SK-N-SH treated with all-trans-retinoic acid at 6 μM for 48 hours (cell line): ENCODE measurements at regions not wholly inside any gene's neighbourhood (a gene's known extent, or its start where the extent isn't known, plus 50 kb on each side); places are given as distances from the start of the nearest gene placed in this dataset.

ENCODE experiments used
- ATAC-seq: fragments of 200-7000 bp; cut with Tn5 transposase; 3 replicates; pipeline ENCODE4 v1.9.1; 2020; ENCODE audit warnings: mild to moderate bottlenecking, moderate library complexity
- ARNTL ChIP-seq: fragments of 450-650 bp; formaldehyde crosslinking; IDR thresholded peaks from 2 replicates; pipeline ENCODE4 v1.5.0; 2020; ENCODE audit warnings: low read depth, mild to moderate bottlenecking, moderate library complexity, borderline replicate concordance
- BACH2 ChIP-seq: fragments of 250-450 bp; sonication (Bioruptor Pico); IDR thresholded peaks from 2 replicates; pipeline ENCODE4 v1.9.0; 2021; ENCODE audit warnings: mild to moderate bottlenecking, borderline replicate concordance
- CREB5 ChIP-seq: fragments of 250-450 bp; sonication (Bioruptor Pico); IDR thresholded peaks from 2 replicates; pipeline ENCODE4 v1.5.1; 2020; ENCODE audit warnings: low read depth, mild to moderate bottlenecking, moderate library complexity
- CSDC2 ChIP-seq: fragments of 250-450 bp; sonication (Bioruptor Pico); IDR thresholded peaks from 2 replicates; pipeline ENCODE4 v1.5.0; 2020; ENCODE audit warnings: mild to moderate bottlenecking, moderate library complexity
- CSRNP3 ChIP-seq: fragments of 250-450 bp; sonication (Bioruptor Pico); IDR thresholded peaks from 2 replicates; pipeline ENCODE4 v1.5.1; 2021; ENCODE audit warnings: mild to moderate bottlenecking, moderate library complexity
- GLIS3 ChIP-seq: fragments of 250-450 bp; sonication (Bioruptor Pico); IDR thresholded peaks from 2 replicates; pipeline ENCODE4 v1.5.0; 2020; ENCODE audit warnings: mild to moderate bottlenecking, moderate library complexity
- ISL1 ChIP-seq: fragments of 250-450 bp; sonication (Bioruptor Pico); IDR thresholded peaks from 2 replicates; pipeline ENCODE4 v2.1.2; 2022; ENCODE audit warnings: mild to moderate bottlenecking, moderate library complexity
- POU6F1 ChIP-seq: fragments of 250-450 bp; sonication (Bioruptor Pico); IDR thresholded peaks from 2 replicates; pipeline ENCODE4 v1.8.0; 2021; ENCODE audit warnings: low read depth, mild to moderate bottlenecking, moderate library complexity, borderline replicate concordance
- PPARA ChIP-seq: fragments of 250-450 bp; sonication (Bioruptor Pico); IDR thresholded peaks from 2 replicates; pipeline ENCODE4 v1.5.0; 2020; ENCODE audit warnings: mild to moderate bottlenecking, borderline replicate concordance
- RARB ChIP-seq: fragments of 250-450 bp; sonication (Bioruptor Pico); IDR thresholded peaks from 2 replicates; pipeline ENCODE4 v1.8.0; 2021; ENCODE audit warnings: mild to moderate bottlenecking, moderate library complexity
- TCF4 ChIP-seq: fragments of 250-450 bp; sonication (Bioruptor Pico); IDR thresholded peaks from 2 replicates; pipeline ENCODE4 v1.8.0; 2021; ENCODE audit warnings: mild to moderate bottlenecking, moderate library complexity, borderline replicate concordance
- TOX ChIP-seq: fragments of 250-450 bp; sonication (Bioruptor Pico); IDR thresholded peaks from 2 replicates; pipeline ENCODE4 v1.8.0; 2021; ENCODE audit warnings: mild to moderate bottlenecking, moderate library complexity, borderline replicate concordance
- TSHZ2 ChIP-seq: fragments of 250-450 bp; sonication (Bioruptor Pico); IDR thresholded peaks from 2 replicates; pipeline ENCODE4 v1.5.0; 2020; ENCODE audit warnings: mild to moderate bottlenecking, moderate library complexity
- ZC3H10 ChIP-seq: fragments of 250-450 bp; sonication (Bioruptor Pico); IDR thresholded peaks from 2 replicates; pipeline ENCODE4 v1.5.1; 2021; ENCODE audit warnings: mild to moderate bottlenecking, moderate library complexity
- ZFP30 ChIP-seq: fragments of 450-650 bp; formaldehyde crosslinking; IDR thresholded peaks from 2 replicates; pipeline ENCODE4 v1.5.0; 2022; ENCODE audit warnings: mild to moderate bottlenecking, moderate library complexity
- ZNF565 ChIP-seq: fragments of 450-650 bp; formaldehyde crosslinking; conservative IDR thresholded peaks from 2 replicates; pipeline ENCODE4 v1.5.0; 2020; ENCODE audit warnings: low read depth, mild to moderate bottlenecking, moderate library complexity
- ZNF70 ChIP-seq: fragments of 450-650 bp; formaldehyde crosslinking; IDR thresholded peaks from 2 replicates; pipeline ENCODE4 v1.5.0; 2020; ENCODE audit warnings: mild to moderate bottlenecking, moderate library complexity

- TF ChIP-seq GLIS3 (CRISPR knock-in tag) (no peak), ISL1 (CRISPR knock-in tag) (no peak), RARB (CRISPR knock-in tag) (no peak)
- ATAC-seq: no peak
These were observed 51.3 kb upstream of the BOD1 start for GRCh38 chr5:173667702-173668101.

- ATAC-seq: no peak
- TF ChIP-seq ISL1 (CRISPR knock-in tag): no peak
- no peak for TF ChIP-seq TSHZ2 (CRISPR knock-in tag)
- no peak for TF ChIP-seq ARNTL (CRISPR knock-in tag)
- no peak for TF ChIP-seq PPARA (CRISPR knock-in tag)
These were observed 51.9 kb upstream of the BOD1 start for GRCh38 chr5:173668245-173668800.

- no peak for ATAC-seq
- TF ChIP-seq RARB (CRISPR knock-in tag) (no peak), TSHZ2 (CRISPR knock-in tag) (no peak), CSDC2 (CRISPR knock-in tag) (no peak), BACH2 (CRISPR knock-in tag) (no peak), PPARA (CRISPR knock-in tag) (no peak), ZC3H10 (CRISPR knock-in tag) (no peak), TCF4 (no peak), GLIS3 (CRISPR knock-in tag) (no peak)
- TF ChIP-seq, all 23 proteins: peak for 0
These were observed 52.5 kb upstream of the BOD1 start for GRCh38 chr5:173668910-173669309.

GRCh38 chr5:173669483-173669882 lies 53.0 kb upstream of the BOD1 start:
- TF ChIP-seq CSRNP3 (CRISPR knock-in tag): no peak
- ATAC-seq: no peak

- ATAC-seq: peak; percentile 24; the same call in 2 of the 3 replicates
- TF ChIP-seq POU6F1 (CRISPR knock-in tag) (no peak), CREB5 (CRISPR knock-in tag) (no peak), TSHZ2 (CRISPR knock-in tag) (no peak), PPARA (CRISPR knock-in tag) (no peak), BACH2 (CRISPR knock-in tag) (no peak), ARNTL (CRISPR knock-in tag) (no peak), GLIS3 (CRISPR knock-in tag) (no peak), ZNF70 (CRISPR knock-in tag) (no peak), RARB (CRISPR knock-in tag) (no peak), ISL1 (CRISPR knock-in tag) (no peak), ZFP30 (CRISPR knock-in tag) (no peak), TOX (CRISPR knock-in tag) (no peak), ZNF565 (no peak), ZC3H10 (CRISPR knock-in tag) (no peak)
These were observed 53.7 kb upstream of the BOD1 start for GRCh38 chr5:173670130-173670651.
